PC-3 (cell line): ENCODE measurements at regions not wholly inside any gene's neighbourhood (a gene's known extent, or its start where the extent isn't known, plus 50 kb on each side); places are given as distances from the start of the nearest gene placed in this dataset.

Experiments used
- ATAC-seq: fragments of 200-7000 bp; cut with Tn5 transposase; 2 replicates; pipeline ENCODE4 v1.9.1; 2020; ENCODE audit warnings: mild to moderate bottlenecking, moderate library complexity
- BruUV-seq: library from RNA; stranded (reverse); fragments of 400-500 nt; replicated peaks from 2 replicates; lab custom pipeline; 2021; lab: Mats Ljungman, UMichigan
- CTCF ChIA-PET: fragments of 300-600 bp; sonication (Branson Sonifier 250); formaldehyde crosslinking; loops from one replicate; lab custom pipeline; 2022; ENCODE audit warnings: antibody characterized with exemption; lab: Charles Lee
- POLR2A ChIA-PET: fragments of 300-600 bp; sonication (Branson Sonifier 250); formaldehyde crosslinking; loops from one replicate; lab custom pipeline; 2022; ENCODE audit warnings: antibody characterized with exemption; ENCODE audit not compliant: unreplicated experiment; lab: Charles Lee
- DNase-seq: peaks from one replicate; pipeline ENCODE4 v3.0.0-alpha.2; 2015
- H2AFZ ChIP-seq: fragments of 300-600 bp; sonication (generic); 2 replicates; pipeline ENCODE4 v1.6.0; 2016; ENCODE audit warnings: antibody characterized with exemption, low read length
- H3F3A ChIP-seq: fragments of 300-600 bp; sonication (generic); one replicate; pipeline ENCODE4 v1.6.0; 2017; ENCODE audit warnings: antibody characterized with exemption, low read length, control low read depth, mild to moderate bottlenecking; ENCODE audit not compliant: unreplicated experiment
- H3K27ac ChIP-seq: fragments of 300-600 bp; sonication (generic); 2 replicates; pipeline ENCODE4 v1.5.1; 2016; ENCODE audit warnings: mild to moderate bottlenecking, low read length
- H3K27me3 ChIP-seq: fragments of 300-600 bp; sonication (generic); 2 replicates; pipeline ENCODE4 v1.6.1; 2016; ENCODE audit warnings: low read length, mixed read lengths
- H3K36me3 ChIP-seq: fragments of 300-600 bp; sonication (generic); 2 replicates; pipeline ENCODE4 v1.6.1; 2016; ENCODE audit warnings: low read depth, mixed run types, low read length, mixed read lengths
- H3K4me1 ChIP-seq: fragments of 300-600 bp; sonication (generic); 2 replicates; pipeline ENCODE4 v1.5.1; 2016; ENCODE audit warnings: low read length; ENCODE audit not compliant: insufficient read depth
- H3K4me2 ChIP-seq: fragments of 300-600 bp; sonication (generic); 2 replicates; pipeline ENCODE4 v1.6.0; 2016; ENCODE audit warnings: low read length
- H3K4me3 ChIP-seq: fragments of 300-600 bp; sonication (generic); 2 replicates; pipeline ENCODE4 v1.5.1; 2016; ENCODE audit warnings: mild to moderate bottlenecking, low read length, mixed read lengths
- H3K79me2 ChIP-seq: fragments of 300-600 bp; sonication (generic); 2 replicates; pipeline ENCODE4 v1.6.1; 2017; ENCODE audit warnings: low read length, mixed read lengths
- H3K9ac ChIP-seq: fragments of 300-600 bp; sonication (generic); 2 replicates; pipeline ENCODE4 v1.6.0; 2016; ENCODE audit warnings: mild to moderate bottlenecking, low read length
- H3K9me2 ChIP-seq: fragments of 300-600 bp; sonication (generic); replicated peaks from 2 replicates; pipeline ENCODE4 v1.6.1; 2016; ENCODE audit warnings: mixed run types, low read length, mixed read lengths
- H3K9me3 ChIP-seq: fragments of 300-600 bp; sonication (generic); 2 replicates; pipeline ENCODE4 v1.6.1; 2016; ENCODE audit warnings: low read length, mixed read lengths
- H4K20me1 ChIP-seq: fragments of 300-600 bp; sonication (generic); 2 replicates; pipeline ENCODE4 v1.6.1; 2016; ENCODE audit warnings: low read length, mixed read lengths
- EZH2 ChIP-seq: fragments of 300-600 bp; sonication (generic); IDR thresholded peaks from one replicate; pipeline ENCODE4 v1.6.1; 2017; ENCODE audit warnings: antibody characterized with exemption, mild to moderate bottlenecking, low read length; ENCODE audit not compliant: unreplicated experiment
- EZH2phosphoT487 ChIP-seq: fragments of 300-600 bp; sonication (generic); IDR thresholded peaks from 2 replicates; pipeline ENCODE4 v1.6.1; 2018; ENCODE audit warnings: mild to moderate bottlenecking, antibody characterized with exemption, low read length, borderline replicate concordance
- intact Hi-C: fragments of 100-400 bp; cut with micrococcal nuclease; formaldehyde crosslinking; loops from 2 replicates; pipeline ENCODE4 v1.9.0; 2023
- TF ChIP-seq, protein P1 (sequence below): fragments of 300-600 bp; sonication (generic); conservative IDR thresholded peaks from 2 replicates; pipeline ENCODE4 v1.5.1; 2017; ENCODE audit warnings: antibody characterized with exemption, low read depth, mild to moderate bottlenecking, low read length

DNA sequence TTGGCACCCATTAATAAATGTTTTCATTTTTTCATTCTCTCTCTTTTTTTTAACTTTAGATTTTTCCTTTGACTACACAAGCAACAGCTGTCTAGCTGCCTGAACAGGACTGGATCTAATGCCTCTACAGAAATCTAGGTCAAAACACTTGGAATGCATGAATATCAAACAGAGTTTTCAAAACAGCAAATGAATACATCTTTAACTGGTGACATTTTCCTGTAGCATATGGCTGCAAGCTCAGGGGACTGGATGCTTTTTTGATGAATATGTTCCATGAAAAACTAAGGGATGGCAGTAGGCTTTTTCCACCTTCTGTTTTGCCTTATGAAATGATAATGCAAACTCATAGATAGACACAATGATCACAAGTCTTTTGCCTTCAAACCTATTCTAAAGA, 661.7 kb downstream of the MCTP2 start:
- ChIA-PET POLR2A (no interaction called here), CTCF (no interaction called here)
- BruUV-seq = no TSS peak
- Histone ChIP-seq H3K27me3 (no peaks in the 10 kb centered on the region), H3K9me3 (no peaks in the 10 kb centered on the region), H2AFZ (no peak overlapping the region), H3K4me2 (no peak overlapping the region), H4K20me1 (no peaks in the 10 kb centered on the region), H3F3A (no peaks in the 10 kb centered on the region), H3K27ac (no peak overlapping the region), H3K9ac (no peak overlapping the region), H3K79me2 (no peaks in the 10 kb centered on the region), H3K4me3 (no peak overlapping the region), H3K36me3 (no peaks in the 10 kb centered on the region), H3K4me1 (no peaks in the 10 kb centered on the region), H3K9me2 (no peaks in the 10 kb centered on the region)
- DNase-seq (no peak), ATAC-seq (no peak)
- TF ChIP-seq, protein P1, sequence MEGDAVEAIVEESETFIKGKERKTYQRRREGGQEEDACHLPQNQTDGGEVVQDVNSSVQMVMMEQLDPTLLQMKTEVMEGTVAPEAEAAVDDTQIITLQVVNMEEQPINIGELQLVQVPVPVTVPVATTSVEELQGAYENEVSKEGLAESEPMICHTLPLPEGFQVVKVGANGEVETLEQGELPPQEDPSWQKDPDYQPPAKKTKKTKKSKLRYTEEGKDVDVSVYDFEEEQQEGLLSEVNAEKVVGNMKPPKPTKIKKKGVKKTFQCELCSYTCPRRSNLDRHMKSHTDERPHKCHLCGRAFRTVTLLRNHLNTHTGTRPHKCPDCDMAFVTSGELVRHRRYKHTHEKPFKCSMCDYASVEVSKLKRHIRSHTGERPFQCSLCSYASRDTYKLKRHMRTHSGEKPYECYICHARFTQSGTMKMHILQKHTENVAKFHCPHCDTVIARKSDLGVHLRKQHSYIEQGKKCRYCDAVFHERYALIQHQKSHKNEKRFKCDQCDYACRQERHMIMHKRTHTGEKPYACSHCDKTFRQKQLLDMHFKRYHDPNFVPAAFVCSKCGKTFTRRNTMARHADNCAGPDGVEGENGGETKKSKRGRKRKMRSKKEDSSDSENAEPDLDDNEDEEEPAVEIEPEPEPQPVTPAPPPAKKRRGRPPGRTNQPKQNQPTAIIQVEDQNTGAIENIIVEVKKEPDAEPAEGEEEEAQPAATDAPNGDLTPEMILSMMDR = no peak
- no peak for TF ChIP-seq EZH2
- TF ChIP-seq EZH2phosphoT487 = no peak
- intact Hi-C loops = no loop called here

DNA sequence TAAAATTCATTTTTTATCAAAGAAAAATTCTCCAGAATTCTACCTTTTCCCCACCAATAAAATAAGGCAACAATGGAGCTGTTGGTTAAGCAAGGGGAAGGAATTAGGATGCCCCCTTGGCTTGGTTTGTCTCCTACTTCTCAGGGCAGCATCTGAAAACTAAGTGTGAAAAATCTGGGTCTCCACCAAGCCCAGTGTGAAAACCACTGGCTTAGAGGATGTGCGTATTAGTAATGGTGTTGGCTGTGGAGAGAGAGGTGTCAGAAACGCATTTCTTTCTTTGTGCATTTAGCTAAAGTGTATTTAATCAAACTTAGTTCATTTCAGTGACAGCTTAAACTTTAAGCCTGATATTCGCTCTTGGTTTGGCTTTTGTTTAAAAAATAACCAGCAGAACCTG, 662.7 kb downstream of the MCTP2 start:
- H3K4me3 ChIP-seq = no peak overlapping the region
- H3K9me3 ChIP-seq = no peaks in the 10 kb centered on the region
- no peak overlapping the region for H3K27ac ChIP-seq
- no peak overlapping the region for H3K9ac ChIP-seq
- ChIA-PET POLR2A (no interaction called here), CTCF (no interaction called here)
- no peaks in the 10 kb centered on the region for H3F3A ChIP-seq
- no peaks in the 10 kb centered on the region for H4K20me1 ChIP-seq
- no TSS peak for BruUV-seq
- no peaks in the 10 kb centered on the region for H3K36me3 ChIP-seq
- no peak overlapping the region for H3K4me2 ChIP-seq
- H2AFZ ChIP-seq = no peak overlapping the region
- TF ChIP-seq EZH2 (no peak), EZH2phosphoT487 (no peak)
- TF ChIP-seq, protein P1 = no peak
- H3K4me1 ChIP-seq = no peaks in the 10 kb centered on the region
- H3K79me2 ChIP-seq = no peaks in the 10 kb centered on the region
- ATAC-seq = no peak
- no peak for DNase-seq
- no peaks in the 10 kb centered on the region for H3K27me3 ChIP-seq
- intact Hi-C loops = no loop called here
- H3K9me2 ChIP-seq = no peaks in the 10 kb centered on the region

DNA sequence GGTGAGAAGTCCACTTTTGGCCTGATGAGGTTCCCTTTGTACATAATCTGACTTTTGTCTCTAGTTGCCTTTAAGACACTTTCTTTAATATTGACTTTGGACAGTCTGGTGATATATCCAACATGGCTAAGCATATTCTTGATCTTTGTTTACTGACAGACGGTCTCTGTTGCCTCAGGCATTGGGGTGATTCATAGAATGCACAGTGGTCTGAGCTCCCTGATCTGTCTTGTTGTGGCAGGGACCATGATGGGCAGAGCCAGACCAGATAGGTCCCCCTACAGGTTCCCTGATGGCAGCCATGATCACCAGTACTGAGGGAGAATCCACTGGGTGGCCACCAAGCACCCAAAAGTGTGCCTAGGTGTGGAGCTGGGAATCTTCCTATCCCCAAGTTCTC, 678.1 kb downstream of the MCTP2 start:
- ATAC-seq (no peak), DNase-seq (no peak)
- Histone ChIP-seq H4K20me1 (no peaks in the 10 kb centered on the region), H2AFZ (no peak overlapping the region), H3K9me3 (no peaks in the 10 kb centered on the region), H3K36me3 (no peaks in the 10 kb centered on the region), H3K27me3 (no peaks in the 10 kb centered on the region), H3F3A (no peaks in the 10 kb centered on the region), H3K4me3 (no peak overlapping the region), H3K27ac (no peak overlapping the region), H3K4me2 (no peak overlapping the region), H3K4me1 (no peaks in the 10 kb centered on the region), H3K9ac (no peak overlapping the region), H3K9me2 (no peaks in the 10 kb centered on the region), H3K79me2 (no peaks in the 10 kb centered on the region)
- TF ChIP-seq EZH2 = no peak
- no TSS peak for BruUV-seq
- ChIA-PET CTCF (no interaction called here), POLR2A (no interaction called here)
- intact Hi-C loops = no loop called here
